GM23338 (cell line): ENCODE measurements at regions not wholly inside any gene's neighbourhood (a gene's known extent, or its start where the extent isn't known, plus 50 kb on each side); places are given as distances from the start of the nearest gene placed in this dataset.

ENCODE experiments used
- ATAC-seq: fragments of 200-7000 bp; cut with Tn5 transposase; 3 replicates; pipeline ENCODE4 v1.9.1; 2020
- DNase-seq: peaks from one replicate; pipeline ENCODE4 v3.0.0-alpha.2; 2015; ENCODE audit warnings: low spot score
- H2AFZ ChIP-seq: fragments of 200-600 bp; sonication (generic); 2 replicates; pipeline ENCODE4 v1.8.0; 2016; ENCODE audit warnings: antibody characterized with exemption, mild to moderate bottlenecking, moderate library complexity
- H3F3A ChIP-seq: fragments of 200-600 bp; sonication (generic); replicated peaks from 2 replicates; pipeline ENCODE4 v1.8.0; 2017; ENCODE audit warnings: antibody characterized with exemption, mixed run types, low read depth
- H3K27ac ChIP-seq: fragments of 200-600 bp; sonication (generic); 2 replicates; pipeline ENCODE4 v1.6.1; 2016; ENCODE audit warnings: low read depth
- H3K27me3 ChIP-seq: fragments of 200-600 bp; sonication (generic); 2 replicates; pipeline ENCODE4 v1.8.0; 2016; ENCODE audit warnings: mild to moderate bottlenecking, mixed run types, moderate library complexity; ENCODE audit not compliant: insufficient read depth
- H3K36me3 ChIP-seq: fragments of 200-600 bp; sonication (generic); 2 replicates; pipeline ENCODE4 v1.8.0; 2016; ENCODE audit warnings: mild to moderate bottlenecking; ENCODE audit not compliant: insufficient read depth
- H3K4me1 ChIP-seq: fragments of 200-600 bp; sonication (generic); 2 replicates; pipeline ENCODE4 v1.8.0; 2016; ENCODE audit warnings: mild to moderate bottlenecking, moderate library complexity; ENCODE audit not compliant: insufficient read depth
- H3K4me2 ChIP-seq: fragments of 200-600 bp; sonication (generic); 2 replicates; pipeline ENCODE4 v1.7.1; 2017; ENCODE audit warnings: mixed run types
- H3K4me3 ChIP-seq: fragments of 200-600 bp; sonication (generic); 2 replicates; pipeline ENCODE4 v1.6.1; 2016; ENCODE audit warnings: mixed run types
- H3K79me2 ChIP-seq: fragments of 200-600 bp; sonication (generic); replicated peaks from 2 replicates; pipeline ENCODE4 v1.8.0; 2017; ENCODE audit warnings: mild to moderate bottlenecking; ENCODE audit not compliant: insufficient read depth
- H3K9me2 ChIP-seq: fragments of 200-600 bp; sonication (generic); 2 replicates; pipeline ENCODE4 v1.8.0; 2017; ENCODE audit not compliant: insufficient read depth
- H4K20me1 ChIP-seq: fragments of 200-600 bp; sonication (generic); replicated peaks from 2 replicates; pipeline ENCODE4 v1.8.0; 2017; ENCODE audit warnings: mild to moderate bottlenecking; ENCODE audit not compliant: insufficient read depth
- H3K27ac Mint-ChIP-seq: 2 replicates; pipeline ENCODE4 v1.8.0; 2020; ENCODE audit warnings: inconsistent platforms, mild to moderate bottlenecking, moderate library complexity, mixed read lengths
- H3K27me3 Mint-ChIP-seq: 3 replicates; pipeline ENCODE4 v1.8.0; 2022; ENCODE audit warnings: low read depth, mild to moderate bottlenecking, moderate library complexity, mixed read lengths, inconsistent platforms; ENCODE audit not compliant: insufficient read depth, poor library complexity
- H3K36me3 Mint-ChIP-seq: 3 replicates; pipeline ENCODE4 v1.8.0; 2021; ENCODE audit warnings: low read depth, mild to moderate bottlenecking, inconsistent platforms, moderate library complexity, mixed read lengths
- H3K4me1 Mint-ChIP-seq: 3 replicates; pipeline ENCODE4 v1.8.0; 2020; ENCODE audit warnings: mild to moderate bottlenecking, inconsistent platforms, mixed read lengths
- H3K4me3 Mint-ChIP-seq: 3 replicates; pipeline ENCODE4 v1.8.0; 2021; ENCODE audit warnings: moderate library complexity, mild to moderate bottlenecking, inconsistent platforms, mixed read lengths
- H3K9me3 Mint-ChIP-seq: 3 replicates; pipeline ENCODE4 v1.8.0; 2020; ENCODE audit warnings: moderate library complexity, mild to moderate bottlenecking, inconsistent platforms, mixed read lengths
- CREB1 ChIP-seq: fragments of 250-450 bp; sonication (Bioruptor Pico); IDR thresholded peaks from 2 replicates; pipeline ENCODE4 v1.5.0; 2020; ENCODE audit warnings: low read depth, mild to moderate bottlenecking, moderate library complexity
- ETS1 ChIP-seq: IDR thresholded peaks from 2 replicates; pipeline ENCODE4 v1.6.1; 2016; ENCODE audit warnings: antibody characterized with exemption
- EZH2 ChIP-seq: fragments of 200-600 bp; sonication (generic); IDR thresholded peaks from one replicate; pipeline ENCODE4 v1.8.0; 2017; ENCODE audit warnings: antibody characterized with exemption, mild to moderate bottlenecking, low read depth; ENCODE audit not compliant: unreplicated experiment
- EZH2phosphoT487 ChIP-seq: fragments of 200-600 bp; sonication (generic); IDR thresholded peaks from one replicate; pipeline ENCODE4 v1.8.1; 2018; ENCODE audit warnings: antibody characterized with exemption; ENCODE audit not compliant: unreplicated experiment
- JUNB ChIP-seq: IDR thresholded peaks from one replicate; pipeline ENCODE4 v1.6.1; 2016; ENCODE audit warnings: antibody characterized with exemption; ENCODE audit not compliant: unreplicated experiment
- NANOG ChIP-seq: IDR thresholded peaks from 2 replicates; pipeline ENCODE4 v1.6.1; 2016; ENCODE audit warnings: antibody characterized with exemption, borderline replicate concordance
- POLR2AphosphoS5 ChIP-seq: IDR thresholded peaks from 2 replicates; pipeline ENCODE4 v1.6.1; 2016; ENCODE audit warnings: antibody characterized with exemption, low read depth
- REST ChIP-seq: IDR thresholded peaks from one replicate; pipeline ENCODE4 v1.6.1; 2018; ENCODE audit warnings: antibody characterized with exemption; ENCODE audit not compliant: unreplicated experiment
- STAT1 ChIP-seq: IDR thresholded peaks from one replicate; pipeline ENCODE4 v1.6.1; 2016; ENCODE audit warnings: antibody characterized with exemption; ENCODE audit not compliant: unreplicated experiment
- ZNF114 ChIP-seq: fragments of 250-450 bp; sonication (Bioruptor Pico); IDR thresholded peaks from 2 replicates; pipeline ENCODE4 v1.5.0; 2020; ENCODE audit warnings: mild to moderate bottlenecking, moderate library complexity
- ZNF331 ChIP-seq: fragments of 250-450 bp; sonication (Bioruptor Pico); IDR thresholded peaks from 2 replicates; pipeline ENCODE4 v1.5.0; 2020; ENCODE audit warnings: low read depth, mild to moderate bottlenecking, moderate library complexity
- ZNF462 ChIP-seq: fragments of 250-450 bp; sonication (Bioruptor Pico); IDR thresholded peaks from 2 replicates; pipeline ENCODE4 v1.5.0; 2020; ENCODE audit warnings: mild to moderate bottlenecking, moderate library complexity
- TF ChIP-seq, protein P1 (sequence below), 2 experiments: fragments of 200-600 bp in 1 of 2; sonication (generic) in 1 of 2; conservative IDR thresholded peaks; 2 replicates each; pipeline versions ENCODE4 v1.5.1 to v1.6.1; 2016 to 2017; ENCODE audit warnings: antibody characterized with exemption in 2 of 2, low read depth in 2 of 2, mild to moderate bottlenecking in 2 of 2, moderate library complexity in 1 of 2

GRCh38 chr10:4111643-4112042 is 326.6 kb upstream of the KLF6 start:
- H3K9me3 Mint-ChIP-seq, result peaks cover under 1% of the 10 kb centered on the region; the same call in 1 of the 3 replicates
- H3K4me3 Mint-ChIP-seq, result no peak overlapping the region
- no peaks in the 10 kb centered on the region for H3K36me3 Mint-ChIP-seq
- H3F3A ChIP-seq, result no peaks in the 10 kb centered on the region
- ATAC-seq (no peak), DNase-seq (no peak)
- peaks cover 4% of the 10 kb centered on the region; the same call in 2 of the 3 replicates for H3K4me1 Mint-ChIP-seq
- H3K27ac ChIP-seq, result no peak overlapping the region
- H3K27me3 ChIP-seq, result no peaks in the 10 kb centered on the region
- H3K4me1 ChIP-seq, result no peaks in the 10 kb centered on the region
- H3K4me2 ChIP-seq, result no peak overlapping the region
- H4K20me1 ChIP-seq, result no peaks in the 10 kb centered on the region
- no peaks in the 10 kb centered on the region for H3K9me2 ChIP-seq
- H3K79me2 ChIP-seq, result no peaks in the 10 kb centered on the region
- H3K27ac Mint-ChIP-seq, result no peak overlapping the region
- no peak overlapping the region for H2AFZ ChIP-seq
- TF ChIP-seq CREB1, result no peak
- TF ChIP-seq EZH2phosphoT487, result no peak
- TF ChIP-seq EZH2, result no peak
- no peak for TF ChIP-seq POLR2AphosphoS5
- no peak for TF ChIP-seq ZNF114 (CRISPR knock-in tag)
- TF ChIP-seq ZNF462 (CRISPR knock-in tag), result no peak
- TF ChIP-seq JUNB, result no peak
- TF ChIP-seq NANOG, result no peak
- TF ChIP-seq ETS1, result no peak
- TF ChIP-seq ZNF331 (CRISPR knock-in tag), result no peak
- TF ChIP-seq REST, result no peak
- TF ChIP-seq STAT1, result no peak
- TF ChIP-seq, protein P1, sequence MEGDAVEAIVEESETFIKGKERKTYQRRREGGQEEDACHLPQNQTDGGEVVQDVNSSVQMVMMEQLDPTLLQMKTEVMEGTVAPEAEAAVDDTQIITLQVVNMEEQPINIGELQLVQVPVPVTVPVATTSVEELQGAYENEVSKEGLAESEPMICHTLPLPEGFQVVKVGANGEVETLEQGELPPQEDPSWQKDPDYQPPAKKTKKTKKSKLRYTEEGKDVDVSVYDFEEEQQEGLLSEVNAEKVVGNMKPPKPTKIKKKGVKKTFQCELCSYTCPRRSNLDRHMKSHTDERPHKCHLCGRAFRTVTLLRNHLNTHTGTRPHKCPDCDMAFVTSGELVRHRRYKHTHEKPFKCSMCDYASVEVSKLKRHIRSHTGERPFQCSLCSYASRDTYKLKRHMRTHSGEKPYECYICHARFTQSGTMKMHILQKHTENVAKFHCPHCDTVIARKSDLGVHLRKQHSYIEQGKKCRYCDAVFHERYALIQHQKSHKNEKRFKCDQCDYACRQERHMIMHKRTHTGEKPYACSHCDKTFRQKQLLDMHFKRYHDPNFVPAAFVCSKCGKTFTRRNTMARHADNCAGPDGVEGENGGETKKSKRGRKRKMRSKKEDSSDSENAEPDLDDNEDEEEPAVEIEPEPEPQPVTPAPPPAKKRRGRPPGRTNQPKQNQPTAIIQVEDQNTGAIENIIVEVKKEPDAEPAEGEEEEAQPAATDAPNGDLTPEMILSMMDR (conservative IDR thresholded peaks at IDR 0.05; ENCODE audit: low read depth in 2 of 2), result no peak
- no peaks in the 10 kb centered on the region for H3K36me3 ChIP-seq
- no peaks in the 10 kb centered on the region for H3K27me3 Mint-ChIP-seq
- no peak overlapping the region for H3K4me3 ChIP-seq
